LNCAP (cell line): ENCODE measurements at regions not wholly inside any gene's neighbourhood (a gene's known extent, or its start where the extent isn't known, plus 50 kb on each side); places are given as distances from the start of the nearest gene placed in this dataset.

ENCODE experiments used
- CTCF ChIP-seq: fragments of 450-650 bp; IDR thresholded peaks from 2 replicates; pipeline ENCODE4 v1.5.1; 2017; ENCODE audit warnings: mild to moderate bottlenecking

DNA sequence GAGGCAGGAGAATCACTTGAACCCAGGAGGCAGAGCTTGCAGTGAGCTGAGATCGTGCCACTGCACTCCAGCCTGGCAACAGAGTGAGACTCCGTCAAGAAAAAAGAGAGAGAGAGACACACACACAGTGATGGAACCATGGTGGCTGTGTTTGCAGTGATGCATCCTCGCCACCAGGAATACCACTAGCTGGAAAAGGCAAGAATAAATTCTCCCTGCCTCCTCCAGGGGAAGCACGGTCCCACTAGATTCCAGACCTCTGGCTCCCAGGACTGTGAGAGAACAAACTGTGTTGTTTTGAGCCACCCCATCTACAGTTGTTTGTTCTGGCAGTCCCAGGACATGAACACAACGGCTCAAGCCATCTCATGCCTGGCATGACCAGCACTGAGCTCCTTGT lies 320.3 kb upstream of the FOXK1 start:
- no peak for TF ChIP-seq CTCF

DNA sequence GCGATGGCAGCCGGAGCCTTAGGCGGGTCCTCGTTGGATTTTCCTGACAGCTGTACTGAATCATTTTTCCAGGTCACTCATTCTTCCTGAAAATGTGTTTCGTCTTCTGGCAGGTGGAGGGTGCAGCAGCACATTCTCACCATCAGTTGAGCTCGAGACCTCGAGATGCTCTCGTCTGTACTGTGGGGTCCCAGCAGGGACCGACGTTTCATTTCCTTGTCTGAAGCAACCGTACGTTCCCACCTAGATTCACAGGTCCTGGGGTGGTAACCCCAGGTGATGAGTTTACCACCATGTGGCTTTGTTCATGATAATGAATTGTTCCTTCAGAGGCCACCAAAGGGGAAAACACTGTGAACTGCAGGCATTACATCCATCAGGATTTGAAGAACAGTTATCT lies 298.5 kb upstream of the FOXK1 start:
- no peak for TF ChIP-seq CTCF

GRCh38 chr7:4386190-4386589 lies 295.9 kb upstream of the FOXK1 start:
- no peak for TF ChIP-seq CTCF

DNA sequence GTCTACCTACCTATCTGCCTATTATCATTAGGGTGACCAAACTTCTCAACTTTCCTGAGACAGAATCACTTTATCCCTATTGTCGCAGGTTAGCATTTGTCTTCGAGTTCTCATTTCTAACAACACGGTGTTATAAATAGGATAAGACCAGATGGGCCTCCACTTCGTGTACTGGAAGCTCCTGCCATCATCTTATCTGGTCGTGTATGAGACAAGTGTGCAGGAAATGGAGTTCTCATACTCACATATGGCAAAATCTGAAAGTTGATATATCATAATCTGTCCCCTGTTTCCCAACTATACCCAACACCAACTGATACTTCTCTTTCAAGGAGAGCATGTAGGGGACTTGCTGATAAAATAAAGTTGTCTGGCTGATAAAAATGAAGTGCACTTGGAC lies 287.4 kb upstream of the FOXK1 start:
- TF ChIP-seq CTCF = no peak

- no peak for TF ChIP-seq CTCF
These were observed 283.0 kb upstream of the FOXK1 start for GRCh38 chr7:4399121-4399520.

- no peak for TF ChIP-seq CTCF
These were observed 282.5 kb upstream of the FOXK1 start for GRCh38 chr7:4399596-4399995.

DNA sequence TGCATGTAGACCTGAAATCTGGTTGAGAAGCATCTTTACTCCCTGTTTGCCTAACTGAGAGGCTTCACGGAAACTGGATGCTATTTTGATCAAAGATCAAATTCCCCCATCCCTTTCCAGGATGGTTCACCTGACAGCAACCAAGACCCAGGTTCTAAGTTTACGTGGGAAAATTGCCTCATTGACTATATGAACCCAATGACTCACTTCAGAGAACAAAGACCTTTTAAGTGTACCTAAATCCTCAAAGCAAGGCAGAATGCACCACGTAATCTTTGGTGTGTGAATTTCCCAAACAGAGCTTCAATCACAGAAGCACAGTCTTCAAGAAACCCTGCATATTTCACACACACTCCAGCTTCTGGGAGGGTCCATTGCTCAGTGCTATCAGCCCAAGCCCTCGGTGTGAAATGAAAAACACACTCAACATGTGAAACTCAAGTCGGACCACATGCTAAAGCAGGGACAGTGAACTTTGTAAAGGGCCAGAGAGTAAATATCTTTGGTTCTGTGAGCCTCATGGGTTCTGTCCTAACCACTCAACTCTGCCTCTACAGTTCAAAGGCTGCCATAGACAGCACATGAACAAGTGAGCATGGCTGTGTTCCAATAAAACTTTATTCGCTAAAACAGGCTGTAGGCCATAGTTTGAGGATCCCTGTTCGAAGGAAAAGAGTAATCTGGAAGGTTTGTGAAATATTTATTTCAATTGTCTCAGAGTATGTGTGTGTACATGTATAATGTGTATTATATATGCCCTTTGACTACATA lies 275.6 kb upstream of the FOXK1 start:
- TF ChIP-seq CTCF = no peak

DNA sequence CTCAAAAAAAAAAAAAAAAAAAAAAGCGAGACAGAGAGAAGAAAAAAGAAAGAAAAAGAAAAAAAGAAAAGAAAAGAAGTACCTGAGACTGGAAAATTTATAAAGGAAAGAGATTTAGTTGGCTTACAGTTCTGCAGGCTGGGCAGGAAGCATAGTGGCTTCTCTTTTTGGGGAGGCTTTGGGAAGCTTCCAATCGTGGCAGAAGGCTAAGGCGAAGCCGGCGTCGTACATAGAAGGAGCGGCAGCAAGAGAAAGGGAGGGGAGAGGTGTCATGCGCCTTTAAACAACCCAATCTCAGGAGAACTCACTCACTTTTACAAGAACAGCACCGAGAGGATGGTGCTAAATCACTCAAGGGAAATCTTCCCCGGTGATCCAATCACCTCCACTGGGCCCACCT lies 272.1 kb upstream of the FOXK1 start:
- TF ChIP-seq CTCF = no peak
